DMS53 treated with DMSO at 0.1 percent for 48 hours (cell line): ENCODE measurements at regions not wholly inside any gene's neighbourhood (a gene's known extent, or its start where the extent isn't known, plus 50 kb on each side); places are given as distances from the start of the nearest gene placed in this dataset.
"Not testable (repeated sequence)": the region's sequence is repeated elsewhere in the genome, so short reads cannot be mapped to it uniquely, and the experiment has no call there.

Source experiments
- DNase-seq: peaks from one replicate; lab custom pipeline; 2025; ENCODE audit not compliant: unreplicated experiment; lab: John Stamatoyannopoulos, UW

DNA sequence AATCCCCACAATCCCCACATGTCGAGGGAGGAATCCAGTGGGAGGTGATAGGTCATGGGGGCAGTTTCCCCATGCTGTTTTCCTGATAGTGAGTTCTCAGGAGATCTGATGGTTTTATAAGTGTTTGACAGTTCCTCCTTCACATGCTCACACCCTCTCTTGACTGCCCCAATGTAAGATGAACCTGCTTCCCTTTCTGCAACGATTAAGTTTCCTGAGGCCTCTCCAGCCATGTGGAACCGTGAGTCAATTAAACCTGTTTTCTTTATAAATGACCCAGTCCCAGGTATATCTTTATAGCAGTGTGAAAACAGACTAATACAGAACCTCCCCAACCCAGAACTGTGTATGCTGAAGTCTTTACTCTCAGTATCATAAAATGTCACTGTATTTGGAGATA, 289.5 kb upstream of the MMADHC start:
- DNase-seq = no peak

DNA sequence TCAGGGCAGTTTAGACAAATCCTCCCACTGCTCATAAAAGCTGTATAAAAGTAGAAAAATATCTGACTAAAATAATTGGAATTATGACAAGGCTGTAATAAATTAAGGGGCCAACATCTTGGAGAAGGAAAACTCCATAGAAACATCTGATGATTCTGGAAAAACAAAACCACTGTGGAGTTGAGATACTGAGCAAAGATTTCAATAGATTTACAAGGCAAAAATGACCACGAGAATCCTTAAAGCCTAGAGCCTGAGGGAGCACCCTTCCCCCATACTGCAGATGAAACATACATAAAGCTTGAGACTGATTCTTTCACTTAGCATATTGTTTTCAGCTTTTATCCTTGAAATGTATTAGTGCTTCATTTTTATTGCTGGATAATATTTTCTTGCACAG, 286.4 kb upstream of the MMADHC start:
- no peak for DNase-seq

DNA sequence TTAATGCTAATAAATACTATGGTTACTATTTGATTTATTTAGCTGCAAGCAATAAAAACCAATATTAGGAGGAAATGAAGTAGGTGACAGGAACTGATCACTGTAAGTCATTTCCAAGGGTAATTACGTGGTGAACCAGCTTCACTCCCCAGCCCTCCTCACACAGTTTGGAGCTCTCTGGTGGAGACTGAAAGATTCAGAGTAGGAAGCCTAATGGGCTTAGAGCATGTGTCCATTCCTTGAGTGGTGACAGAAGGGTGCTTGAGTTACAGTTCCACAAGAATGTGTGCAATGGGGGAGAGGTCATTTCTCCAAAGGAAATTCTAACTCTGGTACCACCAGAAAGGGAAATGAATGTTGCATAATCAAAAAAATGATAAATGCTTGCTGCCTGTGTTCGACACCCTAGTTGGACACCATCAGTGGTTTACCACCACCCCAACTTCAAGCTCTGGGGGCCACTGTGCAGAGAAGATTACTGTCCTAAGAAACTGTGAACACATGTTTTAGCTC, 285.1 kb upstream of the MMADHC start:
- no peak for DNase-seq

DNA sequence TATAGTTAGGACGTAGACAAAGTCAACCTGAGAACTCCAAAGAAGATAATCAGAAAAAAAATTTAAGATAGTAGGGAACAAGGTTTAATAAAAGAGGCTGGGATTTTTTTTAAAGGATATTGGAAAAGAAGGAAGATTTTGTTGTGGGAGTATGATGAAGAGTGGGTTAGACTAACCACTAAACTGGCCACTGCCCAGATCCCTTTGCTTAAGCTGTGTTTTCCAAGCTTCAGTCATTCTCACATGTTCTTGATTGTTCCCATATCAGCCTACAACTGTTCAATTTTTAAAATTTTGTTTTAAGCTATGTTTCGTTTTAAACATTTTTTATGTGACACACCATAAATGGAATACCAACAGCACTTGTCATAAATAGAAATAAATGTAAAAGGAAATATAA, 284.5 kb upstream of the MMADHC start:
- no peak for DNase-seq

DNA sequence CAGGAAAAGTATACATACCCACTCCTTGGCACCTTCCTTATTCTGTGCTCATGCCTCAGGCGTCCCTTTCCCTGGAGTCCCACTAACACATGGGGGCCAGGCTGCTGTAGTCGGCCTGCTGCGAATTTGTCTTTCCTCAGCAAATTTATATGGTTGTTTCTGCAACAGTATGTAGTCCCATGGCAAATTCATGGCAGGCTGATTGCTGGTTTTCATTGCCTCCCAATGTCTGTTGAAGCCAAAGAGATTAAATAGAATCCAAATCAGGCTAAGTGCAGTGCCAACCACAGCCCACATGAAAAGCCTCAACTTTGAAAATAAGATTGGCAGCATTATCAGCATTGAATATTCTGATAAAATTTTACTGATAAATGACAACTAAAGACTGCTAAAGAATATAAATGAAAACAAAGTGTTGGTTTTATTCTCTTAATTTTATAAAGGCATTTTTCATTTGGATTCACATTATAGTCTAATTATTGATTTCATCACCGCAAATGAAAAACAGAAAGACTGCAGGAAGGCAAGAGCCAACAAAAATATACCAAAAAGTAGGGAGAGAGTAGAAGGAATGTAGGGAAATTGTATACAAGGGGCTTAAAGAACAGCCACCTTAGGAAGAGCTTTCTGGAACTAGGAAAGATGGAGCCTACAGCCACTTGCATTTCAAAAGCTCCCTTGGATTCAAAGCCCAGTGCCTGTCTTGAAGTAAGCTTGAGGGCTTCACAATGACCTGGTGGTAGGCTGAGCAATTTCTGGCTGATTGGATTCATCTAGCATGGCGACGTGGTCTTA, 283.7 kb upstream of the MMADHC start:
- no peak for DNase-seq

DNA sequence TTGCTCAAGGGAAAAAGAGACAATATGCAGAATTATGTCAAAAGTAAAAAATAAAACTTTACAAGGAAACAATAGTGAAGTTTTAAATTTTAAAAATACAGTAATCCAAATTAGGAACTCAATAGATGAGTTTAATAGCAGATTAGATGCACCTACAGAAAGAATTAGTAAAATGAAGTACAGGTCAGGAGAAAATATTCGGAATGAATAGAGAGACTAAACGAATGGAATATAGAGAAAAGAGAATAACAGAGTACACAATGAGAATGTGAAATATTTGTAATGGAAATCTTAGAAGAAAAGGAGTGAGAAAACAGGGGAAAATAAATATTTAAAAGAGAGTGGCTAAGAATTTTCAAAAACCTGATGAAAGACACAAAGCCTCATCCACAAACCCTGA, 275.7 kb upstream of the MMADHC start:
- no peak for DNase-seq

DNA sequence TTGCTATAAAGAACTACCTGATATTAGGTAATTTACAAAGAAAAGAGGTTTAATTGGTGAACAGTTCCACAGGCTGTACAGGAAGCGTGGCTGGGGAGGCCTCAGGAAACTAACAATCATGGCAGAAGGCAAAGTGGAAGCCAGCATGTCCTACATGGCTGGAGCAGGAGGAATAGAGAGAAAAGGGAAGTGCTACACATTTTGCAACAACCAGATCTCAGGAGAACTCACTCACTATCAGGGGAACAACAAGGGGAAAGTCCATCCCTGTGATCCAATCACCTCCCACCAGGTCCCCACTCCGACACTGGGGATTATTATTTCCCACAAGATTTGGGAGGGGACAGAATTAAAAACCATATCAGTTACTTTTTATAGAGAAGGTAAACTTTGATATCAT, 273.5 kb upstream of the MMADHC start:
- no peak for DNase-seq

DNA sequence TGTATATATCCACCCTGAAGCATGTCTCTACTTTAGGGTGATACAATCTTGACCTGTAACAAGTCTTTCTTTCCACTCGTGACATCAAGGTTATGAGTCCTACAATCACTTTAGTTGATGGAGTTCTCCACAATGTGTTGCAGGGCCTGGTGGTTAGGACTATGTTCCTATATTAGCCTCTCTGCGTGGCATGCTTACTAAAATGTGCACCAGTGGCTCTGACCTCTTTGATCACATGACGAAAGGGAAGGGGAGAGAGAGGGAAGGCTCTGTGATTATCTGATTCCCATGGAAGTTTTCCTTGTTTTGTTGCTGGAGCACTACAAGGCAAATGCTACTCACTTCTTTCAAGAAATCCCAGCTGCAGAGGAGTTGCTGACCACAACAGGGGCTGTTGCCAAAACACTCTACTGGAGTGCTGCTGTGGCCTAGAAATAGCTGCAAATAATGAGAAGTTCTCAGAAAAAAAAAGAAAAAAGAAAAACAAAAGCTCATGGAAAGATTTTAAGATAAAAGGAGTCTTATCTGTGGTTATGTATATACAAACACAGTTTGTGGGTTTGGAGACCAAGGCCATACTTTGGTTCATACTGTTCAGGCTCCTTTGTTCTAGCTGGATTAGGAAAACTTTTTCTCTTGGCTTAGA, 272.8 kb upstream of the MMADHC start:
- DNase-seq = no peak

DNA sequence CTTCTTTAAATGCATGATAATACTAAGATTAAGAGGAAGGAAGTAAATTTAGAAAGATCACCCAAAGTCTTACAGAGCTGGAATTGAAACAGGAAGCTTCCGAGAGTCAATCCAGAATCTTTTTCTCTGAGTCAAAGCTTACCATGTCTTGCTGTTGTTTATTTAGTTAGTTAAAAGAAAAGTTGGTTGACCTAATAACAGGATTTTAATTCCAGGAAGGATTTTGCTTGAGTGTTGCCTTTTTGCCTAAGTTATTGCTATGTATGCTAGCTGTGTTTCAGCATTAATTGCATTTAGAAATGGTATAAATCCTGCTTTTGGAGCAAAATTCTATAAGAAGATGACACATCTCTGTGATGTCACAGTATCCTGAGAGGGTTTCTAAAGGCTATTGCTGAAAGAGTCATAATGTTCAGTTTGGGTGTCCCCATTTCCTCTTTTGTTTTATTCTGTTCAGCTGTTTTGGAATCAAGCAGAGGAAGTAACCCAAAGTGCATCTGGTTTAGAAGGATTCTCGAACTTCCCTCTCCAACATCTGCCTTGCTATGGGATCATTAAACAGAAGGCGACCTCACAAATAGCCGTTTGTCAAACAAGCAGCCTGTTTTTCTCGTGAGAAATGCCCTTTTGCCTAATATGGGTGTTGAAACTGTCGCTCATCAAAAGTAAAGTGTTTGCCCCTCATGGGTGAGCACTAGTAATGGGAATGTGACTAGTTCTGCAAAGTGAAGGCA, 271.5 kb upstream of the MMADHC start:
- DNase-seq = no peak

DNA sequence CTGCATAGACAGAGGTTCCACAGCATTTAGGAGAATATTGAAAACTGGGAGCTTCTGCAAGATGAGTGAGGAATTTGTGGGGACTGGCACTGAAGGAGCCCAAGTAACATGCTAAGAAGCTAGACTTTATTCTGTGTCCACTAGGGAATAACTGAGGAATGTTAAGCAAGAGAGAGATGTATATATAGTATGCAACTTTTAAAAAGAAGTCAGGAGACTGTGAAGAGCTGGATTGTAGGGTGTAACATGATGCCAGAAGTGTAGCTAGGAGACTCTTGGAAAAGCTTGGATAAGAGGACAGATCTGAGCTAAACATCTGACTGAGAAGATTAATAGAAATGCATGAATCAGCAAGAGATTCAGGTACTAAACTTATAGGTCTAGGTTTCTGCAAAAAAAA, 270.6 kb upstream of the MMADHC start:
- DNase-seq = no peak

DNA sequence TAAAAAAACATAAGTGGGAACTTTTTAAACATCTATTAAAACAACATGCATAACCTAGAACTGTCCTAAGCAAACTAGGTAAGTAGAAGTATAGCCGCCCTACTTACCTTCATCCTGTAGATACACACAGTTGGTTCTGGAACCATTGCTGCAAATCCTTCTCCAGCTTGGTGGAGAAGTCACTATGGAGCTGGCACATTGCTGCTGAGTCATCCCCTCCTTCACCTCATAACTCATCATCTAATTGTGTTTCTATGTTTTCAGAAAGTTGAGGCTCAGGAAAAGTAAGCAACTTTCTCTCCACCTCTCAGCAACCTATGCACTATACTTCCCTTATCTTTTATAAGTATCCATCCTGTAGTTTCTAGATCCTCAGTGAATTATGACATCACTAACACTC, 269.8 kb upstream of the MMADHC start:
- DNase-seq = no peak

DNA sequence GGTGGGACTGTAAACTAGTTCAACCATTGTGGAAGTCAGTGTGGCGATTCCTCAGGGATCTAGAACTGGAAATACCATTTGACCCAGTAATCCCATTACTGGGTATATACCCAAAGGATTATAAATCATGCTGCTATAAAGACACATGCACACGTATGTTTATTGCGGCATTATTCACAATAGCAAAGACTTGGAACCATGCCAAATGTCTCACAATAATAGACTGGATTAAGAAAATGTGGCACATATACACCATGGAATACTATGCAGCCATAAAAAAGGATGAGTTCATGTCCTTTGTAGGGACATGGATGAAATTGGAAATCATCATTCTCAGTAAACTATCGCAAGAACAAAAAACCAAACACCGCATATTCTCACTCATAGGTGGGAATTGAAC, 268.3 kb upstream of the MMADHC start:
- DNase-seq = not testable (repeated sequence)

DNA sequence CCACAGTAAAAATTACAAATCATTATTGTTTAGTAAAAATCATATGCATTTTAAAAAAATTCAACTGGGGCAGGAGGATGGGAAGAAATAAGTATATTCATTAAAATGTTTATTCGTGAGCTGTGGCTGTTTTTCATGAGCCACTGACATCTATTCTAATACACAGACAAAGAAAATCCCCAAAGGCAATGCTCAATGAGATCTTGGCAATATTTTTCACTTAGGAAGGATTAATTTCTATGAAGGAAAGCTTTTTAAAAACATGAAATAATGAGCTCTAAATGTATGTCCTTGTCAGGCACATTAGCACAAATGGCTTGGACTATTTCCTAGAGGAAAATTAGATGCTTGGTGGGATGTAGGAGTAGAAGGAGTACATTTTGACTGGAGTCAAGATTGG, 262.0 kb upstream of the MMADHC start:
- DNase-seq = no peak

DNA sequence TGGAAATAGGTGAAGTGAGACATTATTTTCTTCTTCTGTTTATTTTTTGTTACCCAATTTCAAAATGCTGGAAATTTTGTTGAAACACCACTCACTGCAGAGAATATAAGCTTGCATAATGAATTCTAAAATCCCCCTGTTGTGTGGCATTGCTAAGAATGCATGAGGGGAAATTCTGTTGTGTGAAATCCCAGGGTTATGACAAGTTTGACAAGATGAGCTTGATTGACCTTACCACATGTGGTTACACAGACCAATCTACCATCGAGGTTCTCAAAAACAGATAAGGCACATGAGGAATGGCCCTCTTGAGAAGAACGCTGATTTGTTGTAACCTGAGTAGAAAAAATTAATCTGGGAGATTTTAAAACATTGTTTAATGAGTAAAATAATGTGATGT, 261.6 kb upstream of the MMADHC start:
- DNase-seq = no peak

DNA sequence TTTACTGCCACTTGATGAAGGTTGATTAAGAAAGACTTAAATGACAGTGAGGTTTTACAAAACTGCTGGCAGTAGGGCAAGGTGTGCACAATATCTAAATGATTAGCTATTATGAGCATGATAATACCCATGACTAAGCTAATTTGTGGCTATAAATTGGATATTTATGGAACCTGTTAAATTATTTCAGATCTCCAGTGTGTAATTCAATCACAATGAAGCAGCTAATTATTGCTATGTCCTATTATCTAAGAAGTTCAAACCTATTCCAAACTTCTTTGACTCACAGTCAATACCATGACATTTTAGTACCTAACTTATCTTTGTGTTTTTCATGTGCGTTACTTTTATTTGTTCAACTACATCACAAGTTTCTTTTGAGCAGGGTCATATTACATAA, 253.8 kb upstream of the MMADHC start:
- DNase-seq = no peak

DNA sequence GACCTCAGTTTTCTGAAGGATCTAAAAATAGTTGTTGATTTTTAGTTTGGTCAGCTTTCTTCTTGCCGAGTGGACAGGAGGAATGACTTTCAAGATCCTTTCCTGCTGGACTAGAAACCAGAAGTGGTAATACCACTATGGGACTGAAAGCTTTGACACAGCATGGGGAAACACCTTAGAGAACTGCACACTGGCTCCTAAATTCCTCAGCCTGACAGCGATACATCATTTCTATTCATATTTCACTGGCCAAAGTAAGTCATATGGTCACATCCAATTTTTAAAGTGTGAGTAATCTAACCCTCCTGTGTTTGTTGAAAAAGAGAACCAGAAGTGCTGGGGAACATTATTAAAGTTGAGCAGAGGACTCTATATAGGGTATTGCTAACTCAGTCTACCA, 244.7 kb upstream of the MMADHC start:
- DNase-seq = no peak

DNA sequence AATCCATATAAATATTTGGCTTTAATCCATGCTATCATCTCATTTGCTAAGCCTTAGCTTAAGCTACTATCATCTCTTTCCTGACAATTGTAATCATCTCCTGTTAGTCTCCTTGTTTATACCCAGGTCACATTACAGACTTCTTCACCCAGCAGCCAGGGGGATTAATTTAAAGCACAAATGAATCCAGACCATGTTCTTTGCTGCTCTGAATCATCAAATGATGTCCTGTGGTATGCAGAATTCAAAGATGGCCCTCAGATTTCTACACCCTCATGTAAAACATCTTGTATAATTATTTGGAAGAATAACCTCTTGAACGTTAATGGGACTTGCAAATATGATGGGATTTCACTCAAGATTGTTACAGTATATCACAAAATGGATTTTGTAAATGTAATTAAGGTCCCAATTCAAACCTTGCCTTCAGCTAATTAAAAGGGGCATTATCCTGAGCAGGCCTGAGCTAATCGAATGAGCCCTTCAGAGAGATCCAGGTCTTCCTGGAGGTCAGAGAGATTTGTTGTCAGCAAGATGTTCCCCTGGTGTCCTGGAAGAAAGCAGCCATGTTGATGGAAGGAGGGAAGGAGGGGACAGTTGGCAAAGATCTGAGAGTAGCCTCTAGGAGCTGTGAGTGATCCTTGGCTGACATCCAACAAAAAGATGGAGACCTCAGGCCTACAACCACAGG, 241.1 kb upstream of the MMADHC start:
- no peak for DNase-seq

DNA sequence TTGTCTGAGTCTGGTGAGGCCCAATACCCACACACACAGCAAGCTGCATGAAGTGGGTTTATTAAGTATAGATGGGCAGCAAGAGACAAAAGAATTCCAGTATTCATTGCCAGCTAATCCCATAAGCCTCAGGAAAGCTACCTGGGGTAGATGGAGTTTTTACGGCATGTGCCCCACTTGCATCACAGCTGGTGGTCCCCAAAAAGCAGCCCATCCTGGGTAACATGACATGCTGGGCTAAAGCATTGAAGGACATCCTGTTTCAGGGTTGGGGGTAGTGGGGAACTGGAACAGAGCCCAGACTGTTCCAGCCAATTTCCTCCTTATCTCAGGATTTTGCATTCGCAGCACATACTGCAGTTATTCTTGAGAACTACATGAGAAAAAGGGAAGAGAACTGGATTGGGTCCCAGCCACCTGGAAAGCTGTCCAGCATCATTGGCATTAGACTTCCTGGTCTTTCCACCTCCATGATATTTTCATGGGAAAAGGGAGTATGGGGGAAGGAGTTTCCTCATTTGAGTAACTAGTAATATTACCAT, 240.1 kb upstream of the MMADHC start:
- DNase-seq = no peak

DNA sequence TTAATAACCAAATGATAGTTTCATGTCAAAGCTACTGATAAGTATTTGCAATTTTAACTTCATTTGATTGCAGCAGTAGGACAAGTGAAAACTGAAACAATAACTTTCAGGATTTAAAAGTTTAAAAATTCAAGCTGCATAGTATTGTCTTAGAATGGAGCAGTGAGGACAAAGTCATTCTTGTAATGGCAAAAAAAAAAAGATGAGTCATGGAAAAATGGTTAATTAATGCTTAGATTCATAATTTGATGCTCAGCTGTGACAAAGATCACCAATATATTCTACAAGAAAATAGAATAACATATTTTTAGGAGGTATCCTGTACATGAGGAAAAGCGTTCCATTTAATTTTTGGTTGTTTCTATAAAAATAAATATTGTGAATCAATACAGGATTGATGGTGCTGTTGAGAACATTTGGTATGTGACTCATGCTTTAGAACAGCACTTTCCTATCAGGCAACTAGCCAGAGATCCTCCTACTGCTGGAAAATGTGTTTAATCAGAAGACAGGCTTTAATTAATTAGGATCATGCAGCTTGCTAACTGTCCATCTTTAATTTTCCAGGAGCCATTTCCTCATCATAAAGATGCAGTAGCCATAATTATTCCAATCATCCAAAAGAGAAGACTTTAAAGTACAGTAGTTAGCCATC, 239.0 kb upstream of the MMADHC start:
- no peak for DNase-seq

DNA sequence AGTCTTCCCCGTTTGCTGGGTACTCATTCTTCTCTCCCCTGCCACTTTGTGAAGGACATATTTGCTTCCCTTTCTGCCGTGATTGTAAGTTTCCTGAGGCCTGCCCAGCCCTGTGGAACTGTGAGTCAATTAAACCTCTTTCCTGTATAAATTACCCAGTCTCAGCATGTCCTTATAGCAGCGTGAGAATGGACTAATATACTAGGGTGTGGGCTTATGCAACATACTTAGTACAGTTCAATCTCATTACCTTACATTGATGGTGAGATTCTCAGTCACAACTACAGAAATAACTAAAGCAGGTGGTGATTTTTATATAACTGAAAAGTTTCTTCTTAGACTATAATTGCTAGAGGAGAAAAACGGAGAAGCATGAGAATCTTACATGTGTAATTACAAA, 237.9 kb upstream of the MMADHC start:
- no peak for DNase-seq

DNA sequence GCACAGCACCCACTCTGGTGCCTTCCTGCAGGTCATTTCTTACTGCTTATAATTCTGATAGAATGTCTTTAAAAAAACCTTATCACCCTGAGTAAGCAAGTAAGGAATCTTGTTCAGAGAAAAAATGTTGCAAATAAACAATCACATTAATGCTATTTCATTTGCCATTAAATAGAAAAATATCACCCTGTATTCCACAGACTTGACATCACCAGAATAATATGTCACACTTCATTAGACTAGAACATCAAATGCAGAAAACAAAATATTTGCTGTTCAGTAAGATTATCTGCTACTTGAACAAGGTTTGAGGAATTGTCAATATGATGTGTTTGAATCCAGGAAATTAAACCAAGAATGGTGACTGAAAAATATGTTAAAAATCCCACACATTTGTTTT, 236.6 kb upstream of the MMADHC start:
- no peak for DNase-seq
